Neutrophil (primary cell): ENCODE measurements at regions not wholly inside any gene's neighbourhood (a gene's known extent, or its start where the extent isn't known, plus 50 kb on each side); places are given as distances from the start of the nearest gene placed in this dataset.

Source experiments
- H3K27ac ChIP-seq: fragments of 200-600 bp; sonication (generic); 2 replicates; pipeline ENCODE4 v1.5.1; 2016; ENCODE audit warnings: mild to moderate bottlenecking, moderate library complexity
- H3K27me3 ChIP-seq: fragments of 200-600 bp; sonication (generic); 2 replicates; pipeline ENCODE4 v1.6.0; 2016; ENCODE audit warnings: mild to moderate bottlenecking
- H3K36me3 ChIP-seq: fragments of 200-600 bp; sonication (generic); 2 replicates; pipeline ENCODE4 v1.5.1; 2017
- H3K4me1 ChIP-seq, 2 experiments: fragments of 200-600 bp in 1 of 2; sonication (generic) in 1 of 2; 1 replicate in 1 of 2; 2 replicates in 1 of 2; pipeline versions ENCODE4 v1.5.1 to v1.6.1; 2013 to 2016; ENCODE audit warnings: low read depth in 1 of 2, low read length in 1 of 2, mild to moderate bottlenecking in 1 of 2, moderate library complexity in 1 of 2; ENCODE audit not compliant: control insufficient read depth in 1 of 2, insufficient read depth in 1 of 2
- H3K4me3 ChIP-seq, 2 experiments: fragments of 200-600 bp in 1 of 2; sonication (generic) in 1 of 2; 1 replicate in 1 of 2; 2 replicates in 1 of 2; pipeline ENCODE4 v1.5.1; 2013 to 2016; ENCODE audit warnings: low read depth in 1 of 2, low read length in 1 of 2, mild to moderate bottlenecking in 1 of 2, moderate library complexity in 1 of 2
- H3K9me3 ChIP-seq: fragments of 200-600 bp; sonication (generic); 2 replicates; pipeline ENCODE4 v1.5.1; 2016
- CTCF ChIP-seq: fragments of 200-600 bp; sonication (generic); IDR thresholded peaks from 2 replicates; pipeline ENCODE4 v1.5.1; 2016; ENCODE audit warnings: antibody characterized with exemption

- no peak for TF ChIP-seq CTCF
- no peak overlapping the region for H3K27ac ChIP-seq
- no peaks in the 10 kb centered on the region for H3K36me3 ChIP-seq
- no peak overlapping the region for H3K4me3 ChIP-seq
- H3K9me3 ChIP-seq: no peaks in the 10 kb centered on the region
- no peaks in the 10 kb centered on the region for H3K27me3 ChIP-seq
- H3K4me1 ChIP-seq: no peaks in the 10 kb centered on the region
These were observed 393.3 kb upstream of the AUTS2 start for GRCh38 chr7:69204943-69205342.

- Histone ChIP-seq H3K4me3 (no peak overlapping the region), H3K9me3 (no peaks in the 10 kb centered on the region), H3K27me3 (no peaks in the 10 kb centered on the region), H3K36me3 (no peaks in the 10 kb centered on the region), H3K4me1 (no peaks in the 10 kb centered on the region), H3K27ac (no peak overlapping the region)
- TF ChIP-seq CTCF: no peak
These were observed 392.7 kb upstream of the AUTS2 start for GRCh38 chr7:69205581-69205980.

- H3K36me3 ChIP-seq: no peaks in the 10 kb centered on the region
- TF ChIP-seq CTCF: no peak
- no peaks in the 10 kb centered on the region for H3K27me3 ChIP-seq
- no peaks in the 10 kb centered on the region for H3K4me1 ChIP-seq
- H3K4me3 ChIP-seq: no peak overlapping the region
- H3K27ac ChIP-seq: no peak overlapping the region
- no peaks in the 10 kb centered on the region for H3K9me3 ChIP-seq
These were observed 390.0 kb upstream of the AUTS2 start for GRCh38 chr7:69208276-69208675.

- Histone ChIP-seq H3K27ac (no peak overlapping the region), H3K27me3 (no peaks in the 10 kb centered on the region), H3K4me3 (no peak overlapping the region), H3K36me3 (no peaks in the 10 kb centered on the region), H3K9me3 (no peaks in the 10 kb centered on the region), H3K4me1 (no peaks in the 10 kb centered on the region)
- TF ChIP-seq CTCF: no peak
These were observed 389.4 kb upstream of the AUTS2 start for GRCh38 chr7:69208848-69209247.

- no peaks in the 10 kb centered on the region for H3K4me1 ChIP-seq
- no peaks in the 10 kb centered on the region for H3K9me3 ChIP-seq
These were observed 386.9 kb upstream of the AUTS2 start for GRCh38 chr7:69211336-69211735.

More at GRCh38 chr7:69211336-69211735, 386.9 kb upstream of the AUTS2 start:
- no peak overlapping the region for H3K4me3 ChIP-seq
- TF ChIP-seq CTCF: no peak
- no peak overlapping the region for H3K27ac ChIP-seq
- no peaks in the 10 kb centered on the region for H3K36me3 ChIP-seq
- H3K27me3 ChIP-seq: no peaks in the 10 kb centered on the region
